WTC11 (cell line): ENCODE measurements at regions not wholly inside any gene's neighbourhood (a gene's known extent, or its start where the extent isn't known, plus 50 kb on each side); places are given as distances from the start of the nearest gene placed in this dataset.

Experiments used
- ATAC-seq: fragments of 200-7000 bp; cut with Tn5 transposase; 2 replicates; pipeline ENCODE4 v1.10.0; 2021; ENCODE audit warnings: mild to moderate bottlenecking, moderate library complexity
- CTCF ChIA-PET: fragments of 300-600 bp; sonication (Branson Sonifier 250); formaldehyde crosslinking; loops from one replicate; lab custom pipeline; 2021; ENCODE audit warnings: antibody characterized with exemption; lab: Charles Lee
- POLR2A ChIA-PET: fragments of 350-600 bp; sonication (Branson Sonifier 250); formaldehyde crosslinking; loops from one replicate; lab custom pipeline; 2021; ENCODE audit warnings: antibody characterized with exemption; lab: Charles Lee
- DNase-seq: peaks from one replicate; pipeline ENCODE4 v3.0.0; 2021; ENCODE audit warnings: low spot score
- H3K27ac Mint-ChIP-seq: 2 replicates; pipeline ENCODE4 v1.8.0; 2021; ENCODE audit warnings: mixed read lengths
- H3K27me3 Mint-ChIP-seq: 2 replicates; pipeline ENCODE4 v1.8.0; 2021; ENCODE audit warnings: low read depth, mild to moderate bottlenecking, moderate library complexity, mixed read lengths
- H3K36me3 Mint-ChIP-seq: 2 replicates; pipeline ENCODE4 v1.8.0; 2021; ENCODE audit warnings: mixed read lengths
- H3K4me1 Mint-ChIP-seq: 2 replicates; pipeline ENCODE4 v1.8.0; 2022; ENCODE audit warnings: mixed read lengths
- H3K4me3 Mint-ChIP-seq: 2 replicates; pipeline ENCODE4 v1.8.0; 2021; ENCODE audit warnings: mild to moderate bottlenecking, moderate library complexity, mixed read lengths
- H3K9me3 Mint-ChIP-seq: 2 replicates; pipeline ENCODE4 v1.8.0; 2021; ENCODE audit warnings: mixed read lengths
- ARID4B ChIP-seq: sonication (generic); formaldehyde crosslinking; IDR thresholded peaks from 2 replicates; pipeline ENCODE4 v1.8.0; 2023; ENCODE audit warnings: missing genetic modification reagents, mild to moderate bottlenecking, borderline replicate concordance
- E2F1 ChIP-seq: sonication (generic); formaldehyde crosslinking; IDR thresholded peaks from 2 replicates; pipeline ENCODE4 v1.8.0; 2022; ENCODE audit warnings: mild to moderate bottlenecking, missing genetic modification reagents
- ETV6 ChIP-seq: sonication (generic); formaldehyde crosslinking; IDR thresholded peaks from 2 replicates; pipeline ENCODE4 v1.8.1; 2022; ENCODE audit warnings: mild to moderate bottlenecking, missing genetic modification reagents
- FOXP4 ChIP-seq: sonication (generic); formaldehyde crosslinking; IDR thresholded peaks from 2 replicates; pipeline ENCODE4 v1.8.0; 2022; ENCODE audit warnings: mild to moderate bottlenecking, missing genetic modification reagents
- HMGXB4 ChIP-seq: sonication (generic); formaldehyde crosslinking; IDR thresholded peaks from 2 replicates; pipeline ENCODE4 v1.8.1; 2023; ENCODE audit warnings: mild to moderate bottlenecking, moderate library complexity, missing genetic modification reagents
- MYBL2 ChIP-seq: sonication (generic); formaldehyde crosslinking; IDR thresholded peaks from 2 replicates; pipeline ENCODE4 v1.8.1; 2023; ENCODE audit warnings: mild to moderate bottlenecking, moderate library complexity, missing genetic modification reagents
- NFYB ChIP-seq: sonication (generic); formaldehyde crosslinking; conservative IDR thresholded peaks from 2 replicates; pipeline ENCODE4 v1.8.0; 2022; ENCODE audit warnings: low read depth, missing genetic modification reagents
- NR3C1 ChIP-seq: sonication (generic); formaldehyde crosslinking; conservative IDR thresholded peaks from 2 replicates; pipeline ENCODE4 v1.8.1; 2023; ENCODE audit warnings: low read depth, mild to moderate bottlenecking, missing genetic modification reagents
- PRRX2 ChIP-seq: fragments of 250-450 bp; sonication (Bioruptor Pico); IDR thresholded peaks from 2 replicates; pipeline ENCODE4 v1.8.0; 2021; ENCODE audit warnings: mild to moderate bottlenecking
- TCF7 ChIP-seq: sonication (generic); formaldehyde crosslinking; IDR thresholded peaks from 2 replicates; pipeline ENCODE4 v1.8.0; 2022; ENCODE audit warnings: mild to moderate bottlenecking, low read depth, missing genetic modification reagents, moderate library complexity
- ZBTB21 ChIP-seq: sonication (generic); formaldehyde crosslinking; IDR thresholded peaks from 2 replicates; pipeline ENCODE4 v1.8.1; 2023; ENCODE audit warnings: mild to moderate bottlenecking, missing genetic modification reagents, borderline replicate concordance
- ZNF219 ChIP-seq: sonication (generic); formaldehyde crosslinking; IDR thresholded peaks from 2 replicates; pipeline ENCODE4 v1.8.0; 2023; ENCODE audit warnings: missing genetic modification reagents, mild to moderate bottlenecking, borderline replicate concordance
- TF ChIP-seq, protein P1 (sequence below): fragments of 250-450 bp; sonication (Bioruptor Pico); IDR thresholded peaks from 2 replicates; pipeline ENCODE4 v1.8.0; 2021; ENCODE audit warnings: mild to moderate bottlenecking
- TF ChIP-seq, protein P2 (sequence below): sonication (generic); formaldehyde crosslinking; IDR thresholded peaks from 2 replicates; pipeline ENCODE4 v1.8.1; 2023; ENCODE audit warnings: mild to moderate bottlenecking, missing genetic modification reagents, borderline replicate concordance
- TF ChIP-seq, protein P3 (sequence below): sonication (generic); formaldehyde crosslinking; IDR thresholded peaks from 2 replicates; pipeline ENCODE4 v1.8.1; 2022; ENCODE audit warnings: mild to moderate bottlenecking, missing genetic modification reagents, moderate library complexity, borderline replicate concordance
- TF ChIP-seq, protein P4 (sequence below): fragments of 250-450 bp; sonication (Bioruptor Pico); IDR thresholded peaks from 2 replicates; pipeline ENCODE4 v1.9.0; 2021; ENCODE audit warnings: mild to moderate bottlenecking
- TF ChIP-seq, protein P5 (sequence below): sonication (generic); formaldehyde crosslinking; IDR thresholded peaks from 2 replicates; pipeline ENCODE4 v1.8.1; 2022; ENCODE audit warnings: missing genetic modification reagents, borderline replicate concordance

DNA sequence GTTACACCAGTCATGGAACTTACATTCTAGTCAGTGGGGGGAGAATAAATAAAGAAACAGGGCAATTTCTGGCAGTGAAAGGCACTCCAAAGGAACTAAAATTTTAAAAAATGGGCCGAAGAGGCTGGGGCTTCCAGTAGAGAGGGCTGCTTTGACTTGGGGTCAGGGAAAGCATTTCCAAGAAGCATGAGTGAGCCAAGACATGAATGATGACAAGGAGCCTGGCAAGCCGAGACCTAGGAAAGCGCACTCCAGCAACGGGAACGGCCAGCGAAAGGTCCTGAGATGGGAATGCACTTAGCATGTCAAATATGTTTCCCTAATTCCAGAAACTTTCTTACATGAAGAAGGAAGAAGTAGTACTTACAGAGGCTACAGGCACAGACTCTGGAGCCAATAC, 95.4 kb upstream of the NGF start:
- ATAC-seq (no peak), DNase-seq (no peak)
- no peaks in the 10 kb centered on the region for H3K9me3 Mint-ChIP-seq
- POLR2A ChIA-PET: no interaction called here
- no peak overlapping the region for H3K4me3 Mint-ChIP-seq
- peaks cover 26% of the 10 kb centered on the region for H3K4me1 Mint-ChIP-seq
- no peaks in the 10 kb centered on the region for H3K36me3 Mint-ChIP-seq
- no peaks in the 10 kb centered on the region for H3K27me3 Mint-ChIP-seq
- H3K27ac Mint-ChIP-seq: no peak overlapping the region
- CTCF ChIA-PET: no interaction called here
- TF ChIP-seq, protein P1, sequence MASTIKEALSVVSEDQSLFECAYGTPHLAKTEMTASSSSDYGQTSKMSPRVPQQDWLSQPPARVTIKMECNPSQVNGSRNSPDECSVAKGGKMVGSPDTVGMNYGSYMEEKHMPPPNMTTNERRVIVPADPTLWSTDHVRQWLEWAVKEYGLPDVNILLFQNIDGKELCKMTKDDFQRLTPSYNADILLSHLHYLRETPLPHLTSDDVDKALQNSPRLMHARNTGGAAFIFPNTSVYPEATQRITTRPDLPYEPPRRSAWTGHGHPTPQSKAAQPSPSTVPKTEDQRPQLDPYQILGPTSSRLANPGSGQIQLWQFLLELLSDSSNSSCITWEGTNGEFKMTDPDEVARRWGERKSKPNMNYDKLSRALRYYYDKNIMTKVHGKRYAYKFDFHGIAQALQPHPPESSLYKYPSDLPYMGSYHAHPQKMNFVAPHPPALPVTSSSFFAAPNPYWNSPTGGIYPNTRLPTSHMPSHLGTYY (CRISPR knock-in tag): no peak
- TF ChIP-seq, protein P2, sequence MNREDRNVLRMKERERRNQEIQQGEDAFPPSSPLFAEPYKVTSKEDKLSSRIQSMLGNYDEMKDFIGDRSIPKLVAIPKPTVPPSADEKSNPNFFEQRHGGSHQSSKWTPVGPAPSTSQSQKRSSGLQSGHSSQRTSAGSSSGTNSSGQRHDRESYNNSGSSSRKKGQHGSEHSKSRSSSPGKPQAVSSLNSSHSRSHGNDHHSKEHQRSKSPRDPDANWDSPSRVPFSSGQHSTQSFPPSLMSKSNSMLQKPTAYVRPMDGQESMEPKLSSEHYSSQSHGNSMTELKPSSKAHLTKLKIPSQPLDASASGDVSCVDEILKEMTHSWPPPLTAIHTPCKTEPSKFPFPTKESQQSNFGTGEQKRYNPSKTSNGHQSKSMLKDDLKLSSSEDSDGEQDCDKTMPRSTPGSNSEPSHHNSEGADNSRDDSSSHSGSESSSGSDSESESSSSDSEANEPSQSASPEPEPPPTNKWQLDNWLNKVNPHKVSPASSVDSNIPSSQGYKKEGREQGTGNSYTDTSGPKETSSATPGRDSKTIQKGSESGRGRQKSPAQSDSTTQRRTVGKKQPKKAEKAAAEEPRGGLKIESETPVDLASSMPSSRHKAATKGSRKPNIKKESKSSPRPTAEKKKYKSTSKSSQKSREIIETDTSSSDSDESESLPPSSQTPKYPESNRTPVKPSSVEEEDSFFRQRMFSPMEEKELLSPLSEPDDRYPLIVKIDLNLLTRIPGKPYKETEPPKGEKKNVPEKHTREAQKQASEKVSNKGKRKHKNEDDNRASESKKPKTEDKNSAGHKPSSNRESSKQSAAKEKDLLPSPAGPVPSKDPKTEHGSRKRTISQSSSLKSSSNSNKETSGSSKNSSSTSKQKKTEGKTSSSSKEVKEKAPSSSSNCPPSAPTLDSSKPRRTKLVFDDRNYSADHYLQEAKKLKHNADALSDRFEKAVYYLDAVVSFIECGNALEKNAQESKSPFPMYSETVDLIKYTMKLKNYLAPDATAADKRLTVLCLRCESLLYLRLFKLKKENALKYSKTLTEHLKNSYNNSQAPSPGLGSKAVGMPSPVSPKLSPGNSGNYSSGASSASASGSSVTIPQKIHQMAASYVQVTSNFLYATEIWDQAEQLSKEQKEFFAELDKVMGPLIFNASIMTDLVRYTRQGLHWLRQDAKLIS (CRISPR knock-in tag): no peak
- TF ChIP-seq, protein P3, sequence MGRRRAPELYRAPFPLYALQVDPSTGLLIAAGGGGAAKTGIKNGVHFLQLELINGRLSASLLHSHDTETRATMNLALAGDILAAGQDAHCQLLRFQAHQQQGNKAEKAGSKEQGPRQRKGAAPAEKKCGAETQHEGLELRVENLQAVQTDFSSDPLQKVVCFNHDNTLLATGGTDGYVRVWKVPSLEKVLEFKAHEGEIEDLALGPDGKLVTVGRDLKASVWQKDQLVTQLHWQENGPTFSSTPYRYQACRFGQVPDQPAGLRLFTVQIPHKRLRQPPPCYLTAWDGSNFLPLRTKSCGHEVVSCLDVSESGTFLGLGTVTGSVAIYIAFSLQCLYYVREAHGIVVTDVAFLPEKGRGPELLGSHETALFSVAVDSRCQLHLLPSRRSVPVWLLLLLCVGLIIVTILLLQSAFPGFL (CRISPR knock-in tag): no peak
- TF ChIP-seq NFYB (CRISPR knock-in tag) (no peak), ARID4B (CRISPR knock-in tag) (no peak), E2F1 (CRISPR knock-in tag) (no peak), ZNF219 (CRISPR knock-in tag) (no peak), NR3C1 (CRISPR knock-in tag) (no peak), ZBTB21 (no peak), FOXP4 (CRISPR knock-in tag) (no peak), PRRX2 (CRISPR knock-in tag) (no peak), TCF7 (no peak), HMGXB4 (CRISPR knock-in tag) (no peak), ETV6 (CRISPR knock-in tag) (no peak), MYBL2 (CRISPR knock-in tag) (no peak)
- TF ChIP-seq, protein P4, sequence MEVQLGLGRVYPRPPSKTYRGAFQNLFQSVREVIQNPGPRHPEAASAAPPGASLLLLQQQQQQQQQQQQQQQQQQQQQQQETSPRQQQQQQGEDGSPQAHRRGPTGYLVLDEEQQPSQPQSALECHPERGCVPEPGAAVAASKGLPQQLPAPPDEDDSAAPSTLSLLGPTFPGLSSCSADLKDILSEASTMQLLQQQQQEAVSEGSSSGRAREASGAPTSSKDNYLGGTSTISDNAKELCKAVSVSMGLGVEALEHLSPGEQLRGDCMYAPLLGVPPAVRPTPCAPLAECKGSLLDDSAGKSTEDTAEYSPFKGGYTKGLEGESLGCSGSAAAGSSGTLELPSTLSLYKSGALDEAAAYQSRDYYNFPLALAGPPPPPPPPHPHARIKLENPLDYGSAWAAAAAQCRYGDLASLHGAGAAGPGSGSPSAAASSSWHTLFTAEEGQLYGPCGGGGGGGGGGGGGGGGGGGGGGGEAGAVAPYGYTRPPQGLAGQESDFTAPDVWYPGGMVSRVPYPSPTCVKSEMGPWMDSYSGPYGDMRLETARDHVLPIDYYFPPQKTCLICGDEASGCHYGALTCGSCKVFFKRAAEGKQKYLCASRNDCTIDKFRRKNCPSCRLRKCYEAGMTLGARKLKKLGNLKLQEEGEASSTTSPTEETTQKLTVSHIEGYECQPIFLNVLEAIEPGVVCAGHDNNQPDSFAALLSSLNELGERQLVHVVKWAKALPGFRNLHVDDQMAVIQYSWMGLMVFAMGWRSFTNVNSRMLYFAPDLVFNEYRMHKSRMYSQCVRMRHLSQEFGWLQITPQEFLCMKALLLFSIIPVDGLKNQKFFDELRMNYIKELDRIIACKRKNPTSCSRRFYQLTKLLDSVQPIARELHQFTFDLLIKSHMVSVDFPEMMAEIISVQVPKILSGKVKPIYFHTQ: no peak
- TF ChIP-seq, protein P5, sequence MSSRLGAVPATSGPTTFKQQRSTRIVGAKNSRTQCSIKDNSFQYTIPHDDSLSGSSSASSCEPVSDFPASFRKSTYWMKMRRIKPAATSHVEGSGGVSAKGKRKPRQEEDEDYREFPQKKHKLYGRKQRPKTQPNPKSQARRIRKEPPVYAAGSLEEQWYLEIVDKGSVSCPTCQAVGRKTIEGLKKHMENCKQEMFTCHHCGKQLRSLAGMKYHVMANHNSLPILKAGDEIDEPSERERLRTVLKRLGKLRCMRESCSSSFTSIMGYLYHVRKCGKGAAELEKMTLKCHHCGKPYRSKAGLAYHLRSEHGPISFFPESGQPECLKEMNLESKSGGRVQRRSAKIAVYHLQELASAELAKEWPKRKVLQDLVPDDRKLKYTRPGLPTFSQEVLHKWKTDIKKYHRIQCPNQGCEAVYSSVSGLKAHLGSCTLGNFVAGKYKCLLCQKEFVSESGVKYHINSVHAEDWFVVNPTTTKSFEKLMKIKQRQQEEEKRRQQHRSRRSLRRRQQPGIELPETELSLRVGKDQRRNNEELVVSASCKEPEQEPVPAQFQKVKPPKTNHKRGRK (CRISPR knock-in tag): no peak
